HG03469 (cell line): ENCODE measurements at regions not wholly inside any gene's neighbourhood (a gene's known extent, or its start where the extent isn't known, plus 50 kb on each side); places are given as distances from the start of the nearest gene placed in this dataset.
"Not testable (repeated sequence)": the region's sequence is repeated elsewhere in the genome, so short reads cannot be mapped to it uniquely, and the experiment has no call there.

Experiments used
- ATAC-seq: cut with Tn5 transposase; IDR thresholded peaks from one replicate; pipeline ENCODE4 v1.9.1; 2021; ENCODE audit warnings: mild to moderate bottlenecking, moderate library complexity, moderate number of reproducible peaks; ENCODE audit not compliant: unreplicated experiment

GRCh38 chr1:101124405-101124804, 98.8 kb upstream of the DPH5 start:
- no peak for ATAC-seq

DNA sequence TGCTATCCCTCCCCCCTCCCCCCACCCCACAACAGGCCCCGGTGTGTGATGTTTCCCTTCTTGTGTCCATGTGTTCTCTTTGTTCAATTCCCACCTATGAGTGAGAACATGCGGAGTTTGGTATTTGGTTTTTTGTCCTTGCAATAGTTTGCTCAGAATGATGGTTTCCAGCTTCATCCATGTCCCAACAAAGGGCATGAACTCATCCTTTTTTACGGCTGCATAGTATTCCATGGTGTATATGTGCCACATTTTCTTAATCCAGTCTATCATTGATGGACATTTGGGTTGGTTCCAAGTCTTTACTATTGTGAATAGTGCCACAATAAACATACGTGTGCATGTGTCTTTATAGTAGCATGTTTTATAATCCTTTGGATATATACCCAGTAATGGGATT, 98.3 kb upstream of the DPH5 start:
- ATAC-seq = not testable (repeated sequence)

- ATAC-seq = peak; percentile 89
Measured at GRCh38 chr1:101122452-101123166, 97.0 kb upstream of the DPH5 start.

GRCh38 chr1:101121975-101122374, 96.4 kb upstream of the DPH5 start:
- ATAC-seq = no peak

- ATAC-seq = no peak
Measured at GRCh38 chr1:101121504-101121903, 95.9 kb upstream of the DPH5 start.

GRCh38 chr1:101120868-101121267, 95.3 kb upstream of the DPH5 start:
- no peak for ATAC-seq

DNA sequence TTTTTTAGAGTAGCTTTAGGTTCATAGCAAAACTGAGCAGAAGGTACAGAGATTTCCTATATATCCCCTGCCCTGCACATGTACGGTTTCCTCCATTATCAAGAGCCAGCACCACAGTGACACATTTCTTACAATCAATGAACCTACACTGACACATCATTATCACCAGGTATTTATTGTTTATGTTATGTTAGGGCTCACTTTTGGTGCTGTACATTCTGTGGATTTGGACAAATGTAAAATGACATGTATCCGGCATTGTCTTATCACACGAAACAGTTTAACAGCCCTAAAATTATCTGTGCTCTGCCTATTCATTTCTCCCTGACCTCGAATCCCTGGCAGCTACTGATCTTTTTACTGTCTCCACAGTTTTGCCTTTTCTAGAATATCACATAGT, 93.7 kb upstream of the DPH5 start:
- no peak for ATAC-seq

DNA sequence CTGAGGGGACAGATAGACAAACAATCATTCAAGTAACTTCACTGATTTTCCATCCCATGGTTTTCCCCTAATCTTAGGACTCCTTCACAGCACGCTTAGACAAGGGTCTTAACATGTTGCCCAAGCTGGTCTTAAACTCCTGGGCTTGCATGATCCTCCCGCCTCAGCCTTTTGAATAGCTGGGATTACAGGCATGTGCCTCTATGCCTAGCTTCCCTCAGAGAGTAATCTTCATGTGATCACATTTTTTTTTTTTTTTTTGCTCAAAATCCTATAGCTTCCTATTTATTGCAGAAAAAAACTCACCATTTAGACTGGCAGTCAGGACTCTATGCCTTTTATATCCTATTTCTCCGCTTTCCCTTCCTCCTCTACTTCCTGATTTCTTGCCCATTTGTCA, 90.4 kb upstream of the DPH5 start:
- ATAC-seq = no peak

DNA sequence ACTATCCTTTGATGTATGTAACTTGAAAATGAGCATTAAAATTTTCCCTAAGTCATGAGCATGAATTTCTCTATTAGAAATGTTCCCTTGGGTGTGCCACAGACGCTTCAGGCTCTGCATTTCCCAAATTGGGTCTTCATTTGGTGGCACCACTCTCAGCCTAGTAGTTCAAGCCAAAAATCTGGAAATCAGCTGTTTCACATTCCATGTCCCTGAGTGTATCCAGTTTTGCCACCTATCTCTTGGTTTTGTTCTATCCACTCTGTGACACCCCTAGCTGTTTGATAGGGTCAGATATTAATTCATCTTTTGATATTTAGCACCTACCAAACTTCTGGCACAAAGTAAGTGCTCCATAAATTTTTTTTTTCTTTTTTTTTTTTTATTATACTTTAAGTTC, 89.5 kb upstream of the DPH5 start:
- ATAC-seq = no peak

DNA sequence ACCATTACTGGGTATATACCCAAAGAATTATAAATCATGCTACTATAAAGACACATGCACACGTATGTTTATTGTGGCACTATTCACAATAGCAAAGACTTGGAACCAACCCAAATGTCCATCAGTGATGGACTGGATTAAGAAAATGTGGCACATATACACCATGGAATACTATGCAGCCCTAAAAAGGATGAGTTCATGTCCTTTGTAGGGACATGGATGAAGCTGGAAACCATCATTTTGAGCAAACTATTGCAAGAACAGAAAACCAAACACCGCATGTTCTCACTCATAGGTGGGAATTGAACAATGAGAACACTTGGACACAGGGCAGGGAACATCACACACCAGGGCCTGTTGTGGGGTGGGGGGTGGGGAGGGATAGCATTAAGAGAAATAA, 88.5 kb upstream of the DPH5 start:
- ATAC-seq = not testable (repeated sequence)

- peak; percentile 89 for ATAC-seq
Measured at GRCh38 chr1:101112051-101112780, 86.6 kb upstream of the DPH5 start.

DNA sequence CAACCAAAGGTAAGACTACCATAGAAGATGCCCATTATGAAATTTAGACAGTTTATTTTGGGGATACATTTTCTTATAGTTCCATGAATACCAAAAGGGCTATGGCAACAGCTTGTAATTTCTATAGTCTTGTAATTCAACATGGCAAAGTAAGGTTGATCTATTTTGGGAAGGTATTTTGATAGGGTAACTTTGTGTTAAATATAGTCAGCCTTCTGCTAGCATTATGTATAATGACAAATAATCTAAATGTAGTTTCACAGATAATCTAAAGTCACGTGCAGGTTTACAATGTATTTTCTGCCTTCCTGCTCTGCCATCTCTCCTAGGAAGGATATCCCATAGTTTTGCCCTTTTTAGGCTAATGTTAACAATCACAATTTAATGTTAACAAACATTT, 85.9 kb upstream of the DPH5 start:
- ATAC-seq = no peak

DNA sequence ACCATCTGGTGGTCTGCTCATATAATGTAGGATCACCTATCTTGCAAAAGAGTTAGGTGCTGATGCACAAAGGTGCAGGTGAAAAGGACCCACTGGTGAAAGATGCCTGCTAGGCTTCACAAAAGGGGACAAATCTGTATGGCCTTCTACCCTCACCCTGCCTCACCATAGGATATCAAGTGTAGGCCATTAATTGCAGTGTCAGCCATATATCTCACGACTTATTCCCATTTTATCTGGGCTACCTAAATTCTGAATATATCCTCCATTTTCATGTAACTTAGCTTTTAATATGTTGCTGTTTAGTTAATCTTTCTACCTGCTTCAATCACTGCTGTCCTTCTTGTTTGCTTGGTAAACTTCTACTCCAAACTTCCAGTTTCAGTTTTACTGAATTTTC, 84.2 kb upstream of the DPH5 start:
- ATAC-seq = no peak

GRCh38 chr1:101108111-101108500, 82.5 kb upstream of the DPH5 start:
- ATAC-seq = no peak

DNA sequence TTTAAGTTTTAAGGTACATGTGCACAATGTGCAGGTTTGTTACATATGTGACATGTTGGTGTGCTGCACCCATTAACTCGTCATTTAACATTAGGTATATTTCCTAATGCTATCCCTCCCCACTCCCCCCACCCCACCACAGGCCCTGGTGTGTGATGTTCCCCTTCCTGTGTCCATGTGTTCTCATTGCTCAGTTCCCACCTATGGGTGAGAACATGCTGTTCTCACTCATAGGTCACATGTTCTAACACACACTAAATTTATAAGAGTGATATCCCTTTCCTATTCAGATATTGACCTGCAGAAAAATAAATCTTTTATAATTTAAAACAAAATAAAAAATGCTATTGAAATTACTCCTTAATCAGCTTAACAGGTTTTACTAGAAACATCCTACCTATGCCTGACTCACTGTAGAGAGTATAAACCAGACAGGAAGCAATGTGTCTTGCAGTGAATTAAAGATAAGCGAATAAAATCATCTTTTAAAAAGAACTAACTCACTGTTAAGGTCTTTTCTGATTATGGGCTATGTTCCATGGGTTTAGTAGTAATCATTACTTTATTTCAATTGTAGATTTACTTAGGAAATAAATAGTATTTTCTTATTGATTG, 82.0 kb upstream of the DPH5 start:
- ATAC-seq = no peak

GRCh38 chr1:101105877-101106276, 80.3 kb upstream of the DPH5 start:
- no peak for ATAC-seq

GRCh38 chr1:101102426-101103156, 77.0 kb upstream of the DPH5 start:
- ATAC-seq = no peak

DNA sequence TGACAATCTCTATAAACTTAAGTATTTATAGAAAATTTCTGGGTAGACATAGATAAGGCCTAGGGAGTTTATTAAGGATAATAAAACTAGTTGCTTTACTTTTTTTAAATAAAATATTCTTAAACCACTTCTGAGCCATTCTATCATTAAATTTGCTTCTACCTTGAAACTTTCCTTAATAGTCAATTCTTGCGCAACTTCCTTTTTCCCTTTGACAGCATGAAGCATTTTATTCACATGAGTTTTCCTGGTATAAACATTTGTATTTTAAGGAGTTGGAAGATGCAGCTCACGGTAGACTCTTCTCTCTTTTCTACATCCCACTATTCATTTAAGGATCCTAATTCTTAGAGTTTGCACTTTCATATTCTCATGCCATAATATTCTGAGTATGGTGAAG, 75.8 kb upstream of the DPH5 start:
- ATAC-seq = no peak

DNA sequence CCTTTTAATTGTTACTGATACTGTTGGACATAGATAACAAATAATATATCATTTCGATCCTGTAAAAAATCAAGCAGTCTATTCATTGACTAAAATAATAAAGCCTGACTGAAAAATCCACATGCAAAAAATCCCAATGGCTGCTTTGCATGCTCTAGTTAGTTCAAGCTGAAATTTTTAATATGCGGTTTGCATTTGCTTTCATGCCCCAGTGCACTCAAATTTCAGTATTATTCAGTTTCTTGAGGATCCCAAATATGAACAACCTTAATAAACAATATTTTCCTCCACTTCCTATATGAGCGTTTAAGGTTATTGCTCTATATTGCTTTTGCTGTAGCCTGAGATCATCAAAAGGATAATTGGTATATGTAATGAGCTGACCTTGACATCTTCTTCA, 75.1 kb upstream of the DPH5 start:
- ATAC-seq = no peak

DNA sequence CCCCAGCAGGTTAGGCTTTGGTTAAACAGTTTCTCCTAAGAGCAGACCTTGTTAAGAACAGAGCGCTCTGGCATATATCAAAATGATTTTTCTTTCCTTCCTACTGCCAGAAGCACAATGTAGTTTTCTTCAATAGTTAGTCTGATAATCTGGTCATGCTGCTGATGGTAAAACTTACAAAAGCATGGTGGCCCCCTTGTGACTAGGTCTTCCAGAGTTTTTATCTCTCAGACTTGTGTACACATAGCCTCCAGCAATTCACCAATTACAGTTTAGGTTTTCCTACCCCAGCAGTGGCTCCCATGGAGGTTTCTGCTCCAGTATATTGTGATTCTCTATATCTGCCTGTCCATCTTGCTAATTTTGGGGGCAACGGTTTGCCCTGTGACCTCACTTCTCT, 73.3 kb upstream of the DPH5 start:
- no peak for ATAC-seq

DNA sequence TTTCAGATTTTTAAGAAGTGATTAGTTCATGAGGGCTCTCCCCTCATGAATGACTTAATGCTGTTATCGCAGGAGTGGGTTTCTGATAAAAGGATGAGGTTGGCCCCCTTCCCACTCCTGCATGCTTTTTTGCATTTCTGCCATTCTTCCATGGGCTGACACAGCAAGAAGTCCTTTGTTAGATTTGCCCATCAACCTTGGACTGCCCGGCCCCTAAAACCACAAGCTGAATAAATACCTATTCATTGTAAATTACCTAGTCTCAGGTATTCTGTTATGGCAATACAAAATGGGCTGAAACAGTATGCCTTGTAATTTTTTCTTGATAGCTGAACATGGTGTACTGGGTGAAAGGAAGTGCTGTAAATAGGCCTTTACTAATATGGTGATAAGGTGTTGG, 72.7 kb upstream of the DPH5 start:
- no peak for ATAC-seq
